ENCODE measurements at regions not wholly inside any gene's neighbourhood (a gene's known extent, or its start where the extent isn't known, plus 50 kb on each side); places are given as distances from the start of the nearest gene placed in this dataset.

- TF ChIP-seq CTCF (conservative IDR thresholded peaks at IDR 0.05; ENCODE audit: low read depth in 2 of 2) (no peak), POLR2AphosphoS5 (IDR thresholded peaks at IDR 0.05; ENCODE audit: low read depth) (no peak), EZH2 (IDR thresholded peaks at IDR 0.05; ENCODE audit: low read depth, unreplicated experiment) (no peak), EZH2phosphoT487 (IDR thresholded peaks at IDR 0.05; ENCODE audit: unreplicated experiment) (no peak), ETS1 (IDR thresholded peaks at IDR 0.05) (no peak)
Observed at GRCh38 chr9:14522627-14523379, 170.4 kb downstream of the ZDHHC21 start.
